ENCODE measurements at regions not wholly inside any gene's neighbourhood (a gene's known extent, or its start where the extent isn't known, plus 50 kb on each side); places are given as distances from the start of the nearest gene placed in this dataset.

GRCh38 chr4:180564026-180564425 is 1679.2 kb upstream of the TENM3 start:
- DNase-seq, result no peak

- peak; percentile 24 for DNase-seq
Measured at GRCh38 chr4:180564448-180564847, 1678.8 kb upstream of the TENM3 start.

- no peak for DNase-seq
Measured at GRCh38 chr4:180565856-180566431, 1677.3 kb upstream of the TENM3 start.

- no peak for DNase-seq
Measured at GRCh38 chr4:180566492-180566891, 1676.7 kb upstream of the TENM3 start.

- DNase-seq, result no peak
Measured at GRCh38 chr4:180567080-180567479, 1676.1 kb upstream of the TENM3 start.

GRCh38 chr4:180571516-180572055 is 1671.6 kb upstream of the TENM3 start:
- no peak for DNase-seq

GRCh38 chr4:180578175-180578574 is 1665.0 kb upstream of the TENM3 start:
- no peak for DNase-seq

GRCh38 chr4:180581061-180581460 is 1662.1 kb upstream of the TENM3 start:
- no peak for DNase-seq

- DNase-seq, result peak; percentile 19
Measured at GRCh38 chr4:180587379-180587778, 1655.8 kb upstream of the TENM3 start.

- no peak for DNase-seq
Measured at GRCh38 chr4:180589575-180589974, 1653.6 kb upstream of the TENM3 start.

GRCh38 chr4:180596888-180597483 is 1646.2 kb upstream of the TENM3 start:
- DNase-seq, result no peak

- DNase-seq, result peak; percentile 79
Measured at GRCh38 chr4:180598281-180598680, 1644.9 kb upstream of the TENM3 start.

GRCh38 chr4:180603791-180604190 is 1639.4 kb upstream of the TENM3 start:
- no peak for DNase-seq

GRCh38 chr4:180610324-180610723 is 1632.9 kb upstream of the TENM3 start:
- no peak for DNase-seq

- DNase-seq, result peak; percentile 73
Measured at GRCh38 chr4:180615746-180616145, 1627.5 kb upstream of the TENM3 start.

GRCh38 chr4:180617196-180617595 is 1626.0 kb upstream of the TENM3 start:
- DNase-seq, result peak; percentile 55

GRCh38 chr4:180618396-180618795 is 1624.8 kb upstream of the TENM3 start:
- DNase-seq, result peak; percentile 43

- DNase-seq, result no peak
Measured at GRCh38 chr4:180619440-180619839, 1623.8 kb upstream of the TENM3 start.

- DNase-seq, result no peak
Measured at GRCh38 chr4:180622254-180622653, 1620.9 kb upstream of the TENM3 start.

GRCh38 chr4:180625653-180626052 is 1617.5 kb upstream of the TENM3 start:
- DNase-seq, result no peak

- DNase-seq, result no peak
Measured at GRCh38 chr4:180630012-180630665, 1613.1 kb upstream of the TENM3 start.

- no peak for DNase-seq
Measured at GRCh38 chr4:180634306-180634705, 1608.9 kb upstream of the TENM3 start.

- DNase-seq, result no peak
Measured at GRCh38 chr4:180635281-180635680, 1607.9 kb upstream of the TENM3 start.

GRCh38 chr4:180636696-180637404 is 1606.4 kb upstream of the TENM3 start:
- DNase-seq, result no peak
